HCT116 (cell line): ENCODE measurements at regions not wholly inside any gene's neighbourhood (a gene's known extent, or its start where the extent isn't known, plus 50 kb on each side); places are given as distances from the start of the nearest gene placed in this dataset.

ENCODE experiments used
- ATAC-seq: fragments of 200-7000 bp; cut with Tn5 transposase; 2 replicates; pipeline ENCODE4 v1.9.1; 2020; ENCODE audit warnings: mild to moderate bottlenecking, moderate library complexity
- BruUV-seq: library from RNA; stranded (reverse); fragments of 400-500 nt; replicated peaks from 2 replicates; lab custom pipeline; 2021; lab: Mats Ljungman, UMichigan
- CTCF ChIA-PET: fragments of 300-600 bp; sonication (Branson Sonifier 250); formaldehyde crosslinking; loops from one replicate; lab custom pipeline; 2021; ENCODE audit warnings: antibody characterized with exemption; lab: Charles Lee
- POLR2A ChIA-PET: fragments of 300-600, 350-600 bp; sonication (Branson Sonifier 250); formaldehyde crosslinking; loops from one replicate; lab custom pipeline; 2021; ENCODE audit warnings: antibody characterized with exemption; lab: Charles Lee
- RAD21 ChIA-PET, 2 experiments: fragments of 300-600 bp; sonication (Branson Sonifier 250); formaldehyde crosslinking; loops; one replicate each; lab custom pipeline; 2023; ENCODE audit warnings: low total read pairs in 2 of 2; ENCODE audit not compliant: uncharacterized antibody in 2 of 2, unreplicated experiment in 2 of 2, low non-redundant PET in 1 of 2; lab: Charles Lee
- DNase-seq: peaks from one replicate; pipeline ENCODE4 v3.0.0-alpha.2; 2010; ENCODE audit warnings: low read depth, low spot score
- H2AFZ ChIP-seq: fragments of 200-600 bp; shearing (Covaris generic), sonication (generic); 2 replicates; pipeline ENCODE4 v1.6.1; 2017; ENCODE audit warnings: low read depth, mixed run types, mixed read lengths, antibody characterized with exemption, low read length; ENCODE audit not compliant: poor library complexity, severe bottlenecking
- H3K27ac ChIP-seq: 2 replicates; pipeline ENCODE4 v1.5.1; 2012; ENCODE audit warnings: low read depth, low read length
- H3K27me3 ChIP-seq: fragments of 200-600 bp; sonication (generic); 2 replicates; pipeline ENCODE4 v1.6.1; 2016; ENCODE audit warnings: mixed run types, low read length, mixed read lengths; ENCODE audit not compliant: insufficient read depth
- H3K36me3 ChIP-seq, 2 experiments: fragments of 200-500 bp in 1 of 2; fragments of 200-600 bp in 1 of 2; sonication (Bioruptor generic) in 1 of 2; sonication (generic) in 1 of 2; 2 replicates each; pipeline versions ENCODE4 v1.5.1 to v1.6.1; 2014 to 2016; ENCODE audit warnings: low read length in 2 of 2, inconsistent platforms in 1 of 2, mixed read lengths in 1 of 2, mixed run types in 1 of 2; ENCODE audit not compliant: insufficient read depth in 2 of 2, control insufficient read depth in 1 of 2
- H3K4me1 ChIP-seq, 2 experiments: fragments of 200-600 bp in 1 of 2; sonication (generic) in 1 of 2; 2 replicates each; pipeline versions ENCODE4 v1.5.1 to v1.6.1; 2012 to 2017; ENCODE audit warnings: low read length in 2 of 2, inconsistent platforms in 1 of 2, mild to moderate bottlenecking in 1 of 2, mixed read lengths in 1 of 2, mixed run types in 1 of 2, moderate library complexity in 1 of 2; ENCODE audit not compliant: insufficient read depth in 2 of 2, control insufficient read depth in 1 of 2
- H3K4me2 ChIP-seq: fragments of 200-600 bp; sonication (generic); 2 replicates; pipeline ENCODE4 v1.6.1; 2017; ENCODE audit warnings: mixed run types, low read length, mixed read lengths
- H3K4me3 ChIP-seq, 2 experiments: fragments of 200-600 bp in 1 of 2; sonication (generic) in 1 of 2; replicated peaks in 1 of 2; 2 replicates each; pipeline ENCODE4 v1.5.1; 2011 to 2016; ENCODE audit warnings: low read length in 2 of 2, control low read depth in 1 of 2, low read depth in 1 of 2, mild to moderate bottlenecking in 1 of 2, mixed read lengths in 1 of 2, mixed run types in 1 of 2
- H3K79me2 ChIP-seq: fragments of 200-600 bp; sonication (generic); 2 replicates; pipeline ENCODE4 v1.6.1; 2017; ENCODE audit warnings: mild to moderate bottlenecking, mixed run types, low read length, moderate library complexity, mixed read lengths; ENCODE audit not compliant: insufficient read depth
- H3K9ac ChIP-seq: fragments of 200-600 bp; sonication (generic); 2 replicates; pipeline ENCODE4 v1.6.1; 2016; ENCODE audit warnings: low read length, mixed read lengths
- H3K9me2 ChIP-seq: fragments of 200-600 bp; sonication (generic), shearing (Covaris generic); 2 replicates; pipeline ENCODE4 v1.6.1; 2017; ENCODE audit warnings: mixed run types, mild to moderate bottlenecking, moderate library complexity; ENCODE audit not compliant: insufficient read depth
- H3K9me3 ChIP-seq, 2 experiments: fragments of 200-500 bp in 1 of 2; fragments of 200-600 bp in 1 of 2; sonication (Bioruptor generic) in 1 of 2; sonication (generic) in 1 of 2; 2 replicates each; pipeline ENCODE4 v1.6.1; 2014 to 2017; ENCODE audit warnings: low read length in 2 of 2, mixed read lengths in 2 of 2, inconsistent platforms in 1 of 2, low read depth in 1 of 2, mild to moderate bottlenecking in 1 of 2, mixed run types in 1 of 2, moderate library complexity in 1 of 2; ENCODE audit not compliant: control insufficient read depth in 1 of 2, insufficient read depth in 1 of 2
- H4K20me1 ChIP-seq: fragments of 200-600 bp; sonication (generic), shearing (Covaris generic); 2 replicates; pipeline ENCODE4 v1.6.1; 2017; ENCODE audit warnings: mixed run types, mild to moderate bottlenecking, moderate library complexity; ENCODE audit not compliant: insufficient read depth
- CEBPB ChIP-seq: IDR thresholded peaks from 2 replicates; pipeline ENCODE4 v1.6.1; 2012; ENCODE audit warnings: low read depth
- CTCF ChIP-seq, 3 experiments: fragments of 200-600 bp in 1 of 3; sonication (generic) in 1 of 3; IDR thresholded peaks in 2 of 3; conservative IDR thresholded peaks in 1 of 3; 2 replicates each; pipeline ENCODE4 v1.5.1; 2012 to 2017; ENCODE audit warnings: low read depth in 2 of 3, low read length in 2 of 3, antibody characterized with exemption in 1 of 3, borderline replicate concordance in 1 of 3, control low read depth in 1 of 3, mild to moderate bottlenecking in 1 of 3, mixed read lengths in 1 of 3, mixed run types in 1 of 3, moderate library complexity in 1 of 3; ENCODE audit not compliant: insufficient read depth in 1 of 3
- EZH2phosphoT487 ChIP-seq: fragments of 200-600 bp; IDR thresholded peaks from 2 replicates; pipeline ENCODE4 v1.6.1; 2018; ENCODE audit warnings: antibody characterized with exemption, borderline replicate concordance
- FOSL1 ChIP-seq: IDR thresholded peaks from 2 replicates; pipeline ENCODE4 v1.6.1; 2012; ENCODE audit warnings: low read depth
- MAX ChIP-seq: IDR thresholded peaks from 2 replicates; pipeline ENCODE4 v1.6.1; 2012
- POLR2AphosphoS5 ChIP-seq: IDR thresholded peaks from 2 replicates; pipeline ENCODE4 v1.6.1; 2011; ENCODE audit warnings: mild to moderate bottlenecking, low read depth, low read length, moderate library complexity
- SRF ChIP-seq: IDR thresholded peaks from 2 replicates; pipeline ENCODE4 v1.6.1; 2012; ENCODE audit warnings: low read depth
- ZFX ChIP-seq: fragments of 450-650 bp; IDR thresholded peaks from 2 replicates; pipeline ENCODE4 v1.6.1; 2017
- intact Hi-C: fragments of 100-400 bp; cut with micrococcal nuclease; formaldehyde crosslinking; loops from 2 replicates; pipeline ENCODE4 v1.10.0; 2022

GRCh38 chr17:72578817-72579470 is 458.1 kb downstream of the SOX9 start:
- H3K27ac ChIP-seq = no peak overlapping the region
- RAD21 ChIA-PET = interaction anchor here in 1 of 2 experiments (0.6 kb wide), 1 partner anchor 149 kb away, joined by 3 read pairs; no protein-coding TSS in a partner anchor
- intact Hi-C loops = no loop called here
- CTCF ChIA-PET = interaction anchor here (1.5 to 3.4 kb wide), 2 partner anchors 19 to 22 kb away, joined by 5 to 14 read pairs; no protein-coding TSS in a partner anchor
- no TSS peak for BruUV-seq
- no peaks in the 10 kb centered on the region for H3K9me2 ChIP-seq
- no peak overlapping the region for H3K4me3 ChIP-seq
- no peaks in the 10 kb centered on the region for H4K20me1 ChIP-seq
- H3K27me3 ChIP-seq = no peaks in the 10 kb centered on the region
- no peaks in the 10 kb centered on the region for H3K9me3 ChIP-seq
- H3K36me3 ChIP-seq = no peaks in the 10 kb centered on the region; a peak in 1 of 4 replicates
- no peak overlapping the region for H3K4me2 ChIP-seq
- no peak overlapping the region for H2AFZ ChIP-seq
- TF ChIP-seq CEBPB (no peak), ZFX (no peak), MAX (no peak), EZH2phosphoT487 (no peak), POLR2AphosphoS5 (no peak), CTCF (IDR thresholded peaks at IDR 0.05 in 2 of 3, conservative IDR thresholded peaks at IDR 0.05 in 1 of 3; ENCODE audit: borderline replicate concordance in 1 of 3, insufficient read depth in 1 of 3, low read depth in 2 of 3, low read length in 2 of 3) (no peak), SRF (no peak), FOSL1 (no peak)
- DNase-seq (no peak), ATAC-seq (no peak)
- peaks cover 97% of the 10 kb centered on the region for H3K79me2 ChIP-seq
- POLR2A ChIA-PET = interaction anchor here (3.6 to 4.1 kb wide), 2 partner anchors 10 to 13 kb away, joined by 26 to 42 read pairs; no protein-coding TSS in a partner anchor
- no peak overlapping the region for H3K9ac ChIP-seq
- peaks cover 9 to 46% of the 10 kb centered on the region in 2 experiments; a peak in 2 of 4 replicates for H3K4me1 ChIP-seq
